CD4-positive, alpha-beta T cell treated with Interferon gamma for 1 hour (primary cell): ENCODE measurements at regions not wholly inside any gene's neighbourhood (a gene's known extent, or its start where the extent isn't known, plus 50 kb on each side); places are given as distances from the start of the nearest gene placed in this dataset.

Source experiments
- DNase-seq: peaks from one replicate; pipeline ENCODE4 v3.0.0-alpha.2; 2020

DNA sequence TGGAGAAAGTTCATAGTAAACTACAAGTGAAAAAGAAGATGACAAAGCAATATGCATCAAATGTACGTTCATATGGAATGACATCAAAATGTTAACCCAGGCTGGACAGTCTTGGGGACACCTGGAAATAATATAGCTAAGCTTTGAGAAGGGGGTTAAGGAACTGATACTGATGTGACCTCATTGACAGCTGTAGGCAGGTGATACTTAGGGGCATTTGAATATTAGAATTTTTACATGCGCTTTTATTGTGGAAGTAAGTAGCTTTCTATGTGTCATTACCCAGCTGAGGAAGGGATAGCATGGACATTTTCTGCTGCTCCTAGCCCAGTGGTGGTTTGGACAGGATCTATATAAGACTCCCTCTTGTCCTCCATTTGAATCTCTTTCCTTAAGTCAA, 299.7 kb downstream of the CWC27 start:
- DNase-seq = no peak

GRCh38 chr5:65070026-65070425, 301.3 kb downstream of the CWC27 start:
- no peak for DNase-seq

DNA sequence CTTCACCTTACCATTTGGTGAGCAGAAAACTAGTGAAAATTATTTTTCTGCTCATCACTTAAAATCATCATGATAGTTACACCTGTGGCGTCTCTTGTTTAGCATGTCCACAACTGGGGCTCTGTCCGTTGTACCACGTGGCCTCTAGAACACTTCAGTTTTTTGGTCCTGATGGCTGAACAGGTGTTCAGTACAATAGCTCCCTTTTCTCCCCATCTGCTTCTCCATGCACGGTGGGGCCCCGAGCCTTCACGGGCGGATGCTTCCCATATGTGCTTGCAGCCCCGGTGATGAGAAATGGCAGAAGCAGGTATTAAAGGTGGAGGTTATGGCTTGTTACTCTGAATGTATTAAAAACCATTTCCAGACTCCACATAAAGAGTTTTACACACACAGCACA, 304.1 kb downstream of the CWC27 start:
- DNase-seq = no peak

DNA sequence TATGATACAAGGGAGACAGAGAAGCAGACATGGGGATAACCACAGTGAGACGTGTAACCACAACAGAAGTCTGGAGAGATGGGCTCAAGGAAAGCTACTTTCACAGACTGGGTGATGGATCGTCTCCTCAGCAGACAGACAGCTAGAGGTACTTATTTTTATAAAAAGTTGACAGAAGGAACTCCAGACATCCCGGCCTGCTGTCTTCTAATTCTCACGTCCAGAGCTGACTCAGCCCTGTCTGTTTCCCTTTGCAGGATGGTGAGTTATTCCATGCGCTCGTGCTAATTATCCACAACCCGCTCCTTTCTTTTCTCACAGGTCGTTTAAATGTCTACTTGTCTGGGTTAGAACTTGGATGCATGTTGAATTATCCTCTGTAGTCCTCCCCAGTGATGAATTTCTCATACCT, 304.5 kb downstream of the CWC27 start:
- DNase-seq = no peak

DNA sequence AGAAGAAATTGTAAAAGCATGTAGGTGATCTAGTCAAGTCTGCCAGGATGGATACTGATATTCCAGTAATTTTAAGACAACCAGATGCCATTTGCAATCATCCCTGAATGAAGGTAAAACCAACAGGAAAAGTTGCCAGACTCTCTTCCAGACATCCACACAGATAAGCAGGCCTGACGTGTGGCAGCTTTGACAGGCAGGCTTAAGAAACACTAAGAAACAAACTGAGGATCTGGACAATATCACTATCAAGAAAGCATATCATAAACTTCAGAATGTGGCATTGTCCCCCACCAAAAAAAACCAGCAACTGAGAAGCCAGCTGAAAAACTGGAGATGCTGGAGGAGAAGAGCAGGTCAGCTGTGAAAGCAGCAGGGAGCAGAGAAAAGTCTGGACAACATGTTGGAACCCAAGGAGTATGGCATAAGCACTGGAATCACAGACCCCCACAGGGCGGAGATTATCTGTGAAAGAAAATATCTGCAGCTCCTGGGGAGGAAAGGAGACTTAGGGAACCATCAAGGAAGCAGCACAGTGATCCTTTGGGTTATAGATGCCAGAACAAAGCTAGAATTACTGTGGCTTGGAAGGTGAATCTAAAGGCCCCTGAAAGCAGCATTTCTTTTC, 307.0 kb downstream of the CWC27 start:
- no peak for DNase-seq

GRCh38 chr5:65076251-65076869, 307.6 kb downstream of the CWC27 start:
- DNase-seq = peak; percentile 41

- DNase-seq = no peak
Observed at GRCh38 chr5:65077653-65078052, 308.9 kb downstream of the CWC27 start.

DNA sequence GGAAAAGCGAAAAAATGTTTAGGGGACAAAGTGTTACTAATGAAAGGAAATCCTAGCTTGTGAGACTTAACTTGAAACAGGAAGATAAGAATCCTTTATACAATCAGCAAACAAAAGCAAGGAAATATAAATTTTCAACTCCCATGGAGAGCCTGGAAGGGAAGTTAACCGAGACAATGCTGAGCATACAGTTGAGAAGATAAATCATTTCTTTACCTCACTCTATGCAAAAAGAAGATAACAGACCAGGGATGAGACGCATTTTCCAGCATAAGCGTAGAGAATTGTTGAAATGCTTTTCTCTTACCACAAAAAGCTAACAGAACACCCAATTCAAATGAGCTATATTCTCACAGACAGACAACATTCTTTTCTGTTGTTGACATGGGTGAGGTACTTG, 309.6 kb downstream of the CWC27 start:
- DNase-seq = no peak

- DNase-seq = no peak
Observed at GRCh38 chr5:65081071-65081470, 312.3 kb downstream of the CWC27 start.

DNA sequence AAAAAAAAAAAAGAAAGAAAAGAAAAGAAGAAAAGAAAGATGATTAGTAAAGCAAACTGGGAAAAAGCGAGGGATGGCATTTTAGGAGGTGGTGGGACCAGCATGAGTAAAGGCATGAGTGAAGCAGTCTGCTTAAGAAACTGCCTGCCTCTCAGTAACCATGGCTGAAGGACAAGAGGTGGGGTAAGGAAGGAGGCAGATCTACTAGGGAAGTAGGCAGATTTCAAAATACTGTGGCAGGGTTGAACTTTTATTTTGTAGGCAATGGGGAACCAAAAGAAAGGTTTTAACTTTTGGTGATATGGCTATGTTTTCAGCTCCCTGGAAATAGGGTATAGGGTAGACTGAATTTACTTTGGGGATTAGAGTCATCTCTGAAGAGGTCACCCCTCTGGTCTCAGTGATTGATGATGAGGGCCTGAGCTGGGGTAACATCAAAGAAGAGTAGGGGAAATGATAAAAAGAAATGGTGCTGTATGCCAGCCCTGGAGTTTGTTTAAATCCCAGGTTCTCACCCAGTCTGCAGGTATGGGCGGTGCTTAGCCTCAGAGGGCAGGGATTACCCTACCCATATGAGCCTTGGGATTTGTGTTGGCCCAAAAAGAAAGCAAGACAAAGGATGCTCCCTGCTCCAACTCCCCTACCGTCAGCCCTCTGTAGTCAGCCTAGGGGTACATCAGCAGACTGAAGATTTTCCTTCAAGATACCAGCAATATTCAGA, 316.2 kb downstream of the CWC27 start:
- DNase-seq = no peak

GRCh38 chr5:65085516-65085850, 316.8 kb downstream of the CWC27 start:
- DNase-seq = no peak

GRCh38 chr5:65086234-65086890, 317.6 kb downstream of the CWC27 start:
- no peak for DNase-seq

GRCh38 chr5:65087154-65087553, 318.4 kb downstream of the CWC27 start:
- DNase-seq = no peak

DNA sequence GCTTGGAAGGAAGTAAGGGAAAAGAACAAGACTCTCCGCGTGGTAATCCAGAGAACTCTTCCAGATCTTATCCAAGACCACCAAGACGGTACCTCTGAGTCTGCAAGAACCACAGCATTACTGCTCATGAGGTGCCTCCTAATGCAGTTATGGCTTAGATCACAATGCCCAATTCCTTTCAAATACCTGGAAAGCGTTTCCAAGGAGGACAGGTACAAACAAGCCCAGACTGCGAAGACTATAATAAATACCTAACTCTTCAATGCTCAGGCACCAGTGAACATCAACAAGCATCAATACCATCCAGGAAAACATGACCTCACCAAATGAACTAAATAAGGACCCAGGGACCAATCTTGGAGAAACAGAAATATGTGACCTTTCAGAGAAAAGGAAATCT, 325.5 kb downstream of the CWC27 start:
- no peak for DNase-seq

DNA sequence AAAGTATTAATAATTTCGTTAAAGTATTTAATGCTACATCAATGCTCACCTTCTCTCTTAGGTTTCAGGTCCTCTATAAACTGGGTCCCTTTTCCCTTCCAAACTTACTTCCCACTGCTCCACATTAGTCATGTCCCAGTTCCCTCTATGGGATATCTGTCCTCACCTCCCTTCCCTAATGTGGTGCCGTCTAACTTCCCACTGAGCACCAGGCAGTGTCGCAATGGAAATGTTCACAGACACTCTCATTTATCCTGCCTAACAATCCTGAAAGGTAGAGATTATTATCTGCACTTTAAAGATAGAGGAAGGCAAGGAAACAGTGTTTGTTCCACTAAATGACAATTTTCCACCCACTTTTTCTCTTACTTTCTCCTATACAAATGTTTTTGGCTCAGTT, 329.7 kb downstream of the CWC27 start:
- DNase-seq = no peak
